GM19395 (cell line): ENCODE measurements at regions not wholly inside any gene's neighbourhood (a gene's known extent, or its start where the extent isn't known, plus 50 kb on each side); places are given as distances from the start of the nearest gene placed in this dataset.
"Not testable (repeated sequence)": the region's sequence is repeated elsewhere in the genome, so short reads cannot be mapped to it uniquely, and the experiment has no call there.

ENCODE experiments used
- ATAC-seq: cut with Tn5 transposase; IDR thresholded peaks from one replicate; pipeline ENCODE4 v1.9.1; 2021; ENCODE audit warnings: mild to moderate bottlenecking, moderate library complexity; ENCODE audit not compliant: unreplicated experiment

GRCh38 chr18:73355121-73355520, 487.3 kb upstream of the NETO1 start:
- no peak for ATAC-seq

- ATAC-seq = no peak
Observed at GRCh38 chr18:73352546-73352945, 484.8 kb upstream of the NETO1 start.

GRCh38 chr18:73340135-73340977, 472.6 kb upstream of the NETO1 start:
- ATAC-seq = no peak

- no peak for ATAC-seq
Observed at GRCh38 chr18:73331212-73331772, 463.5 kb upstream of the NETO1 start.

- ATAC-seq = not testable (repeated sequence)
Observed at GRCh38 chr18:73330106-73330505, 462.3 kb upstream of the NETO1 start.

- ATAC-seq = not testable (repeated sequence)
Observed at GRCh38 chr18:73324187-73324831, 456.5 kb upstream of the NETO1 start.

GRCh38 chr18:73318739-73319479, 451.1 kb upstream of the NETO1 start:
- no peak for ATAC-seq

GRCh38 chr18:73316513-73316912, 448.7 kb upstream of the NETO1 start:
- ATAC-seq = no peak

- ATAC-seq = no peak
Observed at GRCh38 chr18:73315381-73315780, 447.6 kb upstream of the NETO1 start.

- ATAC-seq = no peak
Observed at GRCh38 chr18:73313476-73313875, 445.7 kb upstream of the NETO1 start.

GRCh38 chr18:73296686-73297085, 428.9 kb upstream of the NETO1 start:
- ATAC-seq = no peak

GRCh38 chr18:73292156-73292555, 424.4 kb upstream of the NETO1 start:
- no peak for ATAC-seq

GRCh38 chr18:73288813-73289212, 421.0 kb upstream of the NETO1 start:
- no peak for ATAC-seq

GRCh38 chr18:73286584-73286983, 418.8 kb upstream of the NETO1 start:
- no peak for ATAC-seq

GRCh38 chr18:73283788-73284187, 416.0 kb upstream of the NETO1 start:
- ATAC-seq = no peak

- no peak for ATAC-seq
Observed at GRCh38 chr18:73283032-73283431, 415.2 kb upstream of the NETO1 start.

- no peak for ATAC-seq
Observed at GRCh38 chr18:73279498-73279897, 411.7 kb upstream of the NETO1 start.

- ATAC-seq = no peak
Observed at GRCh38 chr18:73274812-73275621, 407.2 kb upstream of the NETO1 start.

- ATAC-seq = no peak
Observed at GRCh38 chr18:73270920-73271634, 403.3 kb upstream of the NETO1 start.

GRCh38 chr18:73264562-73264921, 396.8 kb upstream of the NETO1 start:
- ATAC-seq = no peak
